Adipocyte (in vitro differentiated cells): ENCODE measurements at regions not wholly inside any gene's neighbourhood (a gene's known extent, or its start where the extent isn't known, plus 50 kb on each side); places are given as distances from the start of the nearest gene placed in this dataset.
A peak's percentile ranks its signal among the peaks of the same experiment; 100 is the strongest.

Experiments used
- DNase-seq: peaks from one replicate; pipeline ENCODE4 v3.0.0-alpha.2; 2015; ENCODE audit warnings: low read depth
- H3K27me3 ChIP-seq: replicated peaks from 2 replicates; pipeline ENCODE4 v1.7.0; 2013; ENCODE audit warnings: mild to moderate bottlenecking, low read length, moderate library complexity; ENCODE audit not compliant: control insufficient read depth, insufficient read depth
- H3K36me3 ChIP-seq: 2 replicates; pipeline ENCODE4 v1.7.0; 2013; ENCODE audit warnings: low read length, mild to moderate bottlenecking, moderate library complexity; ENCODE audit not compliant: control insufficient read depth, insufficient read depth, severe bottlenecking
- H3K4me1 ChIP-seq: 2 replicates; pipeline ENCODE4 v1.7.0; 2013; ENCODE audit warnings: mild to moderate bottlenecking, low read length, moderate library complexity; ENCODE audit not compliant: control insufficient read depth, insufficient read depth
- H3K4me3 ChIP-seq: 2 replicates; pipeline ENCODE4 v1.7.0; 2013; ENCODE audit warnings: mild to moderate bottlenecking, low read length, moderate library complexity
- H3K9ac ChIP-seq: 2 replicates; pipeline ENCODE4 v1.7.0; 2013; ENCODE audit warnings: mild to moderate bottlenecking, low read length, moderate library complexity
- H3K9me3 ChIP-seq: 2 replicates; pipeline ENCODE4 v1.7.0; 2013; ENCODE audit warnings: mild to moderate bottlenecking, low read length, moderate library complexity; ENCODE audit not compliant: control insufficient read depth

GRCh38 chr17:55872374-55872773 is 121.5 kb downstream of the PCTP start:
- no peak overlapping the region for H3K4me3 ChIP-seq

GRCh38 chr17:55873017-55873758 is 122.3 kb downstream of the PCTP start:
- H3K27me3 ChIP-seq = peaks cover 14% of the 10 kb centered on the region
- no peak for DNase-seq
- H3K36me3 ChIP-seq = no peaks in the 10 kb centered on the region
- H3K4me3 ChIP-seq = no peak overlapping the region
- no peaks in the 10 kb centered on the region for H3K4me1 ChIP-seq
- no peak overlapping the region for H3K9ac ChIP-seq
- H3K9me3 ChIP-seq = no peaks in the 10 kb centered on the region

More at GRCh38 chr17:55872374-55872773, 121.5 kb downstream of the PCTP start:
- H3K36me3 ChIP-seq = no peaks in the 10 kb centered on the region
- H3K4me1 ChIP-seq = no peaks in the 10 kb centered on the region
- no peak overlapping the region for H3K9ac ChIP-seq
- H3K9me3 ChIP-seq = no peaks in the 10 kb centered on the region
- peaks cover 14% of the 10 kb centered on the region for H3K27me3 ChIP-seq
- DNase-seq = no peak

GRCh38 chr17:55883149-55883548 is 132.3 kb downstream of the PCTP start:
- H3K4me1 ChIP-seq = peaks cover 10% of the 10 kb centered on the region
- H3K27me3 ChIP-seq = no peaks in the 10 kb centered on the region
- no peaks in the 10 kb centered on the region for H3K9me3 ChIP-seq
- H3K4me3 ChIP-seq = no peak overlapping the region
- DNase-seq = no peak
- H3K36me3 ChIP-seq = no peaks in the 10 kb centered on the region
- no peak overlapping the region for H3K9ac ChIP-seq

GRCh38 chr17:55887531-55887930 is 136.7 kb downstream of the PCTP start:
- no peak for DNase-seq
- H3K9me3 ChIP-seq = peaks cover 4% of the 10 kb centered on the region

GRCh38 chr17:55889271-55889670 is 138.4 kb downstream of the PCTP start:
- Histone ChIP-seq H3K36me3 (no peaks in the 10 kb centered on the region), H3K27me3 (no peaks in the 10 kb centered on the region), H3K4me3 (no peak overlapping the region), H3K4me1 (peaks cover under 1% of the 10 kb centered on the region), H3K9ac (no peak overlapping the region), H3K9me3 (peaks cover 4% of the 10 kb centered on the region)
- DNase-seq = no peak

More at GRCh38 chr17:55887531-55887930, 136.7 kb downstream of the PCTP start:
- no peak overlapping the region for H3K9ac ChIP-seq
- H3K27me3 ChIP-seq = no peaks in the 10 kb centered on the region
- H3K4me3 ChIP-seq = no peak overlapping the region
- H3K36me3 ChIP-seq = no peaks in the 10 kb centered on the region
- H3K4me1 ChIP-seq = no peaks in the 10 kb centered on the region

GRCh38 chr17:55895112-55895759 is 144.4 kb downstream of the PCTP start:
- Histone ChIP-seq H3K4me1 (peaks cover 47% of the 10 kb centered on the region), H3K9me3 (peaks cover 4% of the 10 kb centered on the region), H3K27me3 (no peaks in the 10 kb centered on the region), H3K9ac (peak overlapping the region; percentile 64), H3K36me3 (no peaks in the 10 kb centered on the region), H3K4me3 (peak overlapping the region; percentile 34)
- DNase-seq = no peak

- H3K9me3 ChIP-seq = no peaks in the 10 kb centered on the region
- peak overlapping the region; percentile 68 for H3K9ac ChIP-seq
- H3K4me3 ChIP-seq = peak overlapping the region; percentile 42
- H3K4me1 ChIP-seq = peaks cover 47% of the 10 kb centered on the region
- no peaks in the 10 kb centered on the region for H3K36me3 ChIP-seq
- no peaks in the 10 kb centered on the region for H3K27me3 ChIP-seq
- DNase-seq = no peak
These were observed 146.4 kb downstream of the PCTP start for GRCh38 chr17:55897301-55897700.

GRCh38 chr17:55898195-55898594 is 147.3 kb downstream of the PCTP start:
- no peaks in the 10 kb centered on the region for H3K9me3 ChIP-seq
- no peaks in the 10 kb centered on the region for H3K36me3 ChIP-seq
- peak overlapping the region; percentile 68 for H3K9ac ChIP-seq
- H3K4me1 ChIP-seq = peaks cover 47% of the 10 kb centered on the region
- H3K27me3 ChIP-seq = no peaks in the 10 kb centered on the region
- peak overlapping the region; percentile 42 for H3K4me3 ChIP-seq
- no peak for DNase-seq

GRCh38 chr17:55900188-55900587 is 149.3 kb downstream of the PCTP start:
- Histone ChIP-seq H3K27me3 (no peaks in the 10 kb centered on the region), H3K9ac (no peak overlapping the region), H3K4me3 (no peak overlapping the region), H3K4me1 (peaks cover 46% of the 10 kb centered on the region), H3K9me3 (no peaks in the 10 kb centered on the region), H3K36me3 (no peaks in the 10 kb centered on the region)
- no peak for DNase-seq

- Histone ChIP-seq H3K4me1 (peaks cover 17% of the 10 kb centered on the region), H3K9ac (no peak overlapping the region), H3K27me3 (no peaks in the 10 kb centered on the region), H3K36me3 (no peaks in the 10 kb centered on the region), H3K9me3 (peaks cover 8% of the 10 kb centered on the region), H3K4me3 (no peak overlapping the region)
- no peak for DNase-seq
These were observed 152.3 kb downstream of the PCTP start for GRCh38 chr17:55903028-55903690.

GRCh38 chr17:55909776-55910175 is 158.9 kb downstream of the PCTP start:
- H3K36me3 ChIP-seq = no peaks in the 10 kb centered on the region
- no peaks in the 10 kb centered on the region for H3K4me1 ChIP-seq
- no peak overlapping the region for H3K9ac ChIP-seq
- no peak overlapping the region for H3K4me3 ChIP-seq
- peaks cover 24% of the 10 kb centered on the region for H3K9me3 ChIP-seq
- H3K27me3 ChIP-seq = peaks cover 12% of the 10 kb centered on the region
- DNase-seq = no peak
